Natural killer cell (primary cell): ENCODE measurements at regions not wholly inside any gene's neighbourhood (a gene's known extent, or its start where the extent isn't known, plus 50 kb on each side); places are given as distances from the start of the nearest gene placed in this dataset.

Experiments used
- ATAC-seq, 3 donors: fragments of 150-1000 bp in 2 of 3; fragments of 200-7000 bp in 1 of 3; cut with Tn5 transposase; 1 replicate in 1 of 3; 2 replicates in 2 of 3; pipeline ENCODE4 v1.10.0; 2021; ENCODE audit warnings: mild to moderate bottlenecking in 2 of 3, moderate library complexity in 2 of 3
- DNase-seq, 2 donors: peaks; one replicate each; pipeline versions ENCODE4 v3.0.0 to v3.0.0-alpha.2; 2013 to 2021; ENCODE audit warnings: mixed read lengths in 1 of 2
- H3K27ac ChIP-seq: one replicate; pipeline ENCODE4 v1.5.1; 2013; ENCODE audit warnings: mild to moderate bottlenecking, low read length
- H3K27me3 ChIP-seq: one replicate; pipeline ENCODE4 v1.6.1; 2013; ENCODE audit warnings: low read length; ENCODE audit not compliant: control insufficient read depth, insufficient read depth
- H3K36me3 ChIP-seq: one replicate; pipeline ENCODE4 v1.6.1; 2013; ENCODE audit warnings: low read length; ENCODE audit not compliant: control insufficient read depth, insufficient read depth
- H3K4me1 ChIP-seq: one replicate; pipeline ENCODE4 v1.6.1; 2013; ENCODE audit warnings: low read length; ENCODE audit not compliant: control insufficient read depth, insufficient read depth
- H3K4me3 ChIP-seq: one replicate; pipeline ENCODE4 v1.5.1; 2013; ENCODE audit warnings: low read length
- H3K9me3 ChIP-seq: one replicate; pipeline ENCODE4 v1.6.1; 2013; ENCODE audit warnings: low read length; ENCODE audit not compliant: control insufficient read depth, insufficient read depth
- H3K27ac Mint-ChIP-seq, 2 donors: one replicate each; pipeline ENCODE4 v1.8.0; 2022; ENCODE audit warnings: mild to moderate bottlenecking in 2 of 2, mixed read lengths in 2 of 2, moderate library complexity in 1 of 2
- H3K27me3 Mint-ChIP-seq, 2 donors: one replicate each; pipeline ENCODE4 v1.8.0; 2022; ENCODE audit warnings: low read depth in 2 of 2, mixed read lengths in 2 of 2
- H3K36me3 Mint-ChIP-seq: one replicate; pipeline ENCODE4 v1.8.0; 2022; ENCODE audit warnings: mixed read lengths
- H3K4me1 Mint-ChIP-seq, 2 donors: one replicate each; pipeline ENCODE4 v1.8.0; 2022; ENCODE audit warnings: mixed read lengths in 2 of 2
- H3K4me3 Mint-ChIP-seq: one replicate; pipeline ENCODE4 v1.8.0; 2022; ENCODE audit warnings: mild to moderate bottlenecking, moderate library complexity, mixed read lengths
- H3K9me3 Mint-ChIP-seq, 2 donors: one replicate each; pipeline ENCODE4 v1.8.0; 2022; ENCODE audit warnings: mixed read lengths in 2 of 2
- WGBS: methylation state at CpG from one replicate; pipeline ENCODE4 v1.1.7; 2013; ENCODE audit warnings: missing lambda C conversion rate; ENCODE audit not compliant: insufficient coverage; 5-methylcytosine and 5-hydroxymethylcytosine counted together
- intact Hi-C: fragments of 100-400 bp; cut with micrococcal nuclease; formaldehyde crosslinking; loops from one replicate; pipeline ENCODE4 v1.14.2; 2022
- TF ChIP-seq, protein P1 (sequence below): fragments of 200-600 bp; IDR thresholded peaks from one replicate; pipeline ENCODE4 v1.8.0; 2022; ENCODE audit warnings: antibody characterized with exemption

DNA sequence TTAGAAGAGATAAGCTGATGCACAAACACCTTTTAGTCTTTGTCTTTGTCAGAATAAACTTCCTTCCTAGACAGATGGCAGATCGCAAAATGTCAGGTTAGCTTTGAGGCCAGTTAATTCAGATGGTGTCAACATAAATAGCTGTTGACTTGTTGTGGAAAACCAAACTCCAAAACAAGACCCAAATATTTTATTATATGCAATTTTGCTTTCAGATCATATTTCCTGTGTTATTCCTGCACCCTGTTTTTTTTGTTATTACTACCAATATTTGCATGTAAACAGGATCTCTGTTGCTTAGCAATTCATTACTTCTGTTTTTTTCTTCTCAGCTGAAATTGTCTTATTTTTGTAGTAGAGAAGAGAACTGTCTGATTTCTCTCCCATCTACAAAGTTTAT lies 316.0 kb downstream of the ETS1 start:
- Histone ChIP-seq H3K9me3 (no peaks in the 10 kb centered on the region), H3K27me3 (no peaks in the 10 kb centered on the region), H3K36me3 (no peaks in the 10 kb centered on the region), H3K27ac (peak overlapping the region; percentile 76), H3K4me3 (no peak overlapping the region), H3K4me1 (peaks cover 3% of the 10 kb centered on the region)
- intact Hi-C loops, result loop anchor here (10.0 kb wide), 1 partner anchor 53 kb away; no protein-coding TSS in a partner anchor
- peak overlapping the region; percentile 25 for H3K4me3 Mint-ChIP-seq
- DNase-seq (peak in 1 of 2 donors; percentile 63), ATAC-seq (peak; percentile 56 to 79 (median 77))
- H3K27ac Mint-ChIP-seq, result peak overlapping the region; percentile 80 to 88
- no peaks in the 10 kb centered on the region for H3K9me3 Mint-ChIP-seq
- no CpG with 5 or more reads among the region's 1 CpG for WGBS
- TF ChIP-seq, protein P1, sequence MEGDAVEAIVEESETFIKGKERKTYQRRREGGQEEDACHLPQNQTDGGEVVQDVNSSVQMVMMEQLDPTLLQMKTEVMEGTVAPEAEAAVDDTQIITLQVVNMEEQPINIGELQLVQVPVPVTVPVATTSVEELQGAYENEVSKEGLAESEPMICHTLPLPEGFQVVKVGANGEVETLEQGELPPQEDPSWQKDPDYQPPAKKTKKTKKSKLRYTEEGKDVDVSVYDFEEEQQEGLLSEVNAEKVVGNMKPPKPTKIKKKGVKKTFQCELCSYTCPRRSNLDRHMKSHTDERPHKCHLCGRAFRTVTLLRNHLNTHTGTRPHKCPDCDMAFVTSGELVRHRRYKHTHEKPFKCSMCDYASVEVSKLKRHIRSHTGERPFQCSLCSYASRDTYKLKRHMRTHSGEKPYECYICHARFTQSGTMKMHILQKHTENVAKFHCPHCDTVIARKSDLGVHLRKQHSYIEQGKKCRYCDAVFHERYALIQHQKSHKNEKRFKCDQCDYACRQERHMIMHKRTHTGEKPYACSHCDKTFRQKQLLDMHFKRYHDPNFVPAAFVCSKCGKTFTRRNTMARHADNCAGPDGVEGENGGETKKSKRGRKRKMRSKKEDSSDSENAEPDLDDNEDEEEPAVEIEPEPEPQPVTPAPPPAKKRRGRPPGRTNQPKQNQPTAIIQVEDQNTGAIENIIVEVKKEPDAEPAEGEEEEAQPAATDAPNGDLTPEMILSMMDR, result no peak
- peaks cover 0 to 3% of the 10 kb centered on the region in 2 donors for H3K27me3 Mint-ChIP-seq
- no peaks in the 10 kb centered on the region for H3K36me3 Mint-ChIP-seq
- H3K4me1 Mint-ChIP-seq, result peaks cover 19 to 29% of the 10 kb centered on the region in 2 donors

DNA sequence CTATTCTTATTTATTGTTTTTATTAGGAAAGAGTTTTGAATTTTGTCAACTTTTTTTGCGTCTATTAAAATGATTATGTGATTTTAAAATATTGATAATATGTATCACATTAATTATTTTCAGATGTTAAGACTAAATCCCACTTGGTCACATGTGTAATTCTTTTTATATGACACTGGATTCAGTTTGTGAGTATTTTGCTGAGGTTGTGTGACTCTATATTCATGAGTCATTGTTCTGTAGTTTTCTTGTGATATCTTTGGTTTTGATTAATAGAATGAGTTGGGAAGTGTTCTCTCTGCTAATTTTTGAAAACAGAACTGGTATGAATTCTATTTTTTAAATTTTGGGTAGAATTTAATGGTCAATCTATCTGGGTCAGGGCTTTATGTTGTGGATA lies 317.9 kb downstream of the ETS1 start:
- Histone ChIP-seq H3K27ac (no peak overlapping the region), H3K27me3 (no peaks in the 10 kb centered on the region), H3K4me1 (peaks cover 3% of the 10 kb centered on the region), H3K9me3 (no peaks in the 10 kb centered on the region), H3K36me3 (no peaks in the 10 kb centered on the region), H3K4me3 (no peak overlapping the region)
- TF ChIP-seq, protein P1, result no peak
- no peaks in the 10 kb centered on the region for H3K9me3 Mint-ChIP-seq
- peaks cover 0 to 3% of the 10 kb centered on the region in 2 donors for H3K27me3 Mint-ChIP-seq
- DNase-seq (no peak), ATAC-seq (no peak)
- intact Hi-C loops, result no loop called here
- H3K27ac Mint-ChIP-seq, result no peak overlapping the region
- no peak overlapping the region for H3K4me3 Mint-ChIP-seq
- H3K4me1 Mint-ChIP-seq, result peaks cover 19 to 24% of the 10 kb centered on the region in 2 donors
- H3K36me3 Mint-ChIP-seq, result no peaks in the 10 kb centered on the region
- WGBS, result no CpG with 5 or more reads among the region's 1 CpG

DNA sequence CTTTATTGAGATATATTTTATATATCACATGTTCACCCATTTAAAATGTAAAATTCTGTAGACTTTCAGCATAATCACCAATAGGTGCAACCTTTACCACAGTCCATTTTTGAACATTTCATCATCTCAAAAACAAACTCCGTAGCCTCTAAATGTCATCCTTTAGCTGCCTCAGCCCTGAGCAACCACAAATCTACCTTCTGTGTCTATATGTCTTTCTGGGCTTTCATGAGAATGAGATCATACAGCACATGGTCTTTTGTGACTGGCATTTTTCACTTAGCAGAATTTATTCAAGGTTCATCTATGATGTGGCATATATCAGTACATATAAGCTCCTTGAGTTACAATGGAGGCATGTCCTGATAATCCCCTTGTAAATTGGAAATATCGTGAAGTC lies 320.5 kb downstream of the ETS1 start:
- H3K36me3 ChIP-seq, result no peaks in the 10 kb centered on the region
- 100% methylated on average over 2 of the region's 2 CpGs for WGBS
- H3K4me3 ChIP-seq, result no peak overlapping the region
- Mint-ChIP-seq H3K4me3 (no peak overlapping the region), H3K27me3 (peaks cover 0 to 3% of the 10 kb centered on the region in 2 donors), H3K36me3 (no peaks in the 10 kb centered on the region), H3K9me3 (no peaks in the 10 kb centered on the region), H3K27ac (no peak overlapping the region), H3K4me1 (peaks cover 10 to 14% of the 10 kb centered on the region in 2 donors)
- TF ChIP-seq, protein P1, result no peak
- no peaks in the 10 kb centered on the region for H3K9me3 ChIP-seq
- intact Hi-C loops, result no loop called here
- no peak for DNase-seq
- no peaks in the 10 kb centered on the region for H3K4me1 ChIP-seq
- H3K27me3 ChIP-seq, result no peaks in the 10 kb centered on the region
- no peak overlapping the region for H3K27ac ChIP-seq
- no peak for ATAC-seq
